ENCODE measurements at regions not wholly inside any gene's neighbourhood (a gene's known extent, or its start where the extent isn't known, plus 50 kb on each side); places are given as distances from the start of the nearest gene placed in this dataset.

DNA sequence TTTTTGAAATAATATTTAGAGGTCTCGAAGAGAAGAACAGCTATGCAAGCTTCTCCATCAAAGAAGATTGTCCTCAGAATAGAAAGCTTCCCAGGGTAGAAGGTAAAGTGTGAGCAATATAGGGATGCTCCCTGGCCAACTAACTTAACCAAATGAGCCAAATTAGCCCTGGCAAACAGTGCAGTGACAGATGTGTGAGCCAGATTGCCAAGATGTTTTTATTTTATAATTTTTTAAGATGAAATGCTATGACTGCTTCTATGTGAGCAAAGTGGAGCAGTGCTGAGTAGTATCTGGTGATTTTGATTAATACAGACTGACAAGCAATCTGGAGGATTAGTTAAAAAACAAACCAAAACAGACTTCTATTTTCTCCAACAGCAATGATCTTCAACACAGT is 202.1 kb downstream of the NOVA1 start:
- no peak for DNase-seq

- DNase-seq = peak; percentile 92
Observed at GRCh38 chr14:26394150-26394810, 203.6 kb downstream of the NOVA1 start.

- DNase-seq = no peak
Observed at GRCh38 chr14:26392498-26392897, 205.3 kb downstream of the NOVA1 start.

DNA sequence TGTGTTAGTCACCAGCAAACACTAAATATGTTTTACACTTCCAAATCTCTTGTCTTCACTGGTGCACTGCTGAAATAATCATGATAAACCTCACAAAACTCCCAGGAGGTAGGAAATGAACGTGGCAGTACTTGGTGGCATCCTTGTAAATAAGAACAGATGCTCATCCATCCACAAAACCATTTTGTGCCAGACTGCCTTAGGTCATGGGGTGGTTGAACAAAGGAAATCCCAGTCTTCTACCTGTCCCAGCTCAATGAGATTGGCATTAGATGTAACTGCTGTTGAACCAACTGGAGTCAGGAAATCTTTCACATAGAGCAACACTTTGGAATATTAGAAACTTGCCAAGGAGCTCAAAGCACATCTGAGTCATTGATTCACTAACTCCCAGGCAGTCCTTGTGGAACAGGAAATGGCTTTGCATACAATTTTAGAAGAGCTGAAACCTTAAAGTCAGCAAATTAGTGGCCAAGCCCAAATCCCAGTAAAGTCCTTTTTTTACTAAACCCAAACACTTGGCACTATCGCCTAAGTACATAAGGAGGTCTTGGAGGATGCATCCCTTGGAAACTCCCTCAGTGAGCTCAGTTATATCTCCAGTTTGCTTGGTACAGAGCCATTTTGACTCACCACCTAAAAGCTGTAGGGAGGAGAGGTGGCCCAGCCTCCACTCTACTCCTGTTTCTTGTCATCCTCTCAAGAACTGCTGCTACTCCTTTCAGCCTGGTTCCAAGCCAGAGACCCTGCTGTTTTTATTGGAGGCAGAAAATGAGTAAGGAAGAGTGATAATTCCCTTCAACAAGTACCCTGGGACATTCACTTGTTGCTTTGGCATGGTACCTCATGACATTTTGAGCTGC is 208.0 kb downstream of the NOVA1 start:
- no peak for DNase-seq

DNA sequence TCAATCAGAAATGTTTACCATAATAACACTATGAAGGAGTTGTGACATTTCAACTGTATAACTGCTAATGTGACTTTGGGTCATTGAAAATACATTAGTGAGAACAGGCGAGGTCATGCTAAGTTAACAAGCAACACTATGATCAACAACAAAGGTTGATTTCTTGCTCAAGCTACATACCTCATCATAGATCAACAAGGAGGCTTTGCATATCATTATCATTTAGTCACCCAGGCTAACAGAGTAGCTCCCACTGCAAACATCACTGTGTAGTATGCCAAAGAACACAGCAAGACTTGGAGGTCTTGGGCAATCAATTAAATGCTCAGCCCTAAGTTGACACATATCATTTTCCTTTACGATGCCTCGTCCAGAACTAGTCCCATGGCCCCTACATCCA is 212.5 kb downstream of the NOVA1 start:
- DNase-seq = no peak

GRCh38 chr14:26382901-26383685 is 214.7 kb downstream of the NOVA1 start:
- no peak for DNase-seq

DNA sequence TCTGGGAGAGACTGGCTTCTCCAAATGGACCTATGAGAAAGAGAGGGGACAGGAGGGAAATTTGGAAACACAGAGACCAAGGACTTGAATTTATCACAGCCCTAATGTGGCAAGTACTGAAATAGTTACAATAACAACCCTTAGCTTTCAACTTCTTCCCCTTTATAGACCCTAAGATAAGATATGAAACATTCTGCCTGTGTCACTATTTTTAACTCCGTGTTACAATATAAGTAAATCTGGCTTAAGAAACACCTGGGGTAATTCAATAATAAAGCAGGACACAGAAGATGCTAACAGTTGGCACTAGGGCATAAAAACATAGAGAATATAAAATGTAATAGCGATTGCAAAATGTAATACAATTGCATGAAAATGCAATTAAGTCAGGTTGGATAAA is 216.4 kb downstream of the NOVA1 start:
- no peak for DNase-seq

DNA sequence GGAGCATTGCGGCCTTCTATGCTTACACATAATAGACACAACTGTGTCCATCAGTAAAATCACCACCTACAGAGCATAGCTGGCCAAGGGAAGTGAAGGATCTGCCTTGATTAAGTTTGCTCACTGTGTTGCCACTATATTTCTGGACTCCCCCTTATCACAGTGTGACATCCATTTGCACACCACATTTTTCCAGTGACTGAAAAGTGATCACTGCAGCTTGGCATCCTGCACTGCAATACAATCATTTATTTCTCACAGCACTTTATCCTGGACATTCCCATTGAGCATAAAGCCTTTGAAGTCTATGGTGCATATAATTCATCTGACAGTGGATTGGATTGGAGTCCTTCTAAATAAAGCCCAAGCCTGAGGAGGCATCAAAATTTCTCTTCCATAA is 217.2 kb downstream of the NOVA1 start:
- no peak for DNase-seq

- DNase-seq = no peak
Observed at GRCh38 chr14:26379951-26380350, 217.9 kb downstream of the NOVA1 start.

DNA sequence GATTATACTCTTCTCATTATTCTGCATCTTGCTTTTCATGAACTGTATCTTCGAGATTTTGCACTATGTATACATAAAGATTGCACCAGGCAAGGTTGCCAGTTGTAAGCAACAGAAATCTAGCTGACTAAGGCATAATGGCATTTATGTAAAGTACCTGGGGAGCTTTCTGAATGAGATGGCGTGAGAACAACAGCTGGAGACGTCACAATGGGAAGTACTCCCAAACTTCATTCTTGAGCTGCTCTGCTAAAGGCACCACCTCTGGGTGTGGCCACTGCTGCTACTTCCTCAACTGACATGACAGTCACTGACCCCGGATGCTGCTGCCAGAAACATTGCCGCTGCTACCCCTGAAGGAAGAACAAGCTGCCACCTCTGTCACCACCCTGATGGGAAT is 220.7 kb downstream of the NOVA1 start:
- no peak for DNase-seq

DNA sequence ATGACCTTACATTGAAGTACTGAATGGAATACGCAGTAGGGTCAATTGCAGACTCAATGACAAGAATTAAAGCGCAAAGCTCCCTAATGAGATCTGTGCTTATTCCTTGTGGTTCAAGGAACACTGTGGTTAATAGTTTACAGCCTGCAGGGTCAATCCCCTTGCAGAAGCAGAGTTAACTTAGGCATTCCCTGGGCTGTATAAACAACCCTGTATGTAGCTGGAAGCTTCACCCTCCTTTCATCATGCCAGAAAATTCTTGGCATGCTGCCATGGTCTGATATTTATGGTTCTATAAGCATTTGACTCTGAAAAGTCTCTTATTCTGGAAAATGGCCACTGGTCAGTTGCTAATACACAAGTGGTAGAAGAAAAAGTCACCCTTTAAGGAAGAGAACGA is 227.7 kb downstream of the NOVA1 start:
- peak; percentile 36 for DNase-seq

DNA sequence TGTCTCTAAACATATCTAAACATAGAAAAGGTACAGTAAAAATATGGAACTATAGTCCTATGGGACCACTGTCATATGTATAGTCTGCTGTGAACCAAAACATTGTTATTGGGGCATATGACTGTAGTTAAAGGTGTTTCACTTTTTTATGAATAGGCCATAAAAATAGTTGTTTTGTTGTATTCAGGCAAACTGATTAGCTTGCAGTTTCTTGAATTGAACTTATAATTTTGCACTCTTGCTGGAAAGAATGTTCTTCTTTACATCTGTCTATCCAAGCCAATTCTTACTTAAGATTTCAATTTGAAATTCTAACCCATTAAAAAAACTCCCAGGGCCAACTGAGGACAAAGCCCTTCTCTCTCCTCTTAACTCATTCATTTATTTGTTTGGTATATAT is 234.1 kb downstream of the NOVA1 start:
- DNase-seq = no peak

DNA sequence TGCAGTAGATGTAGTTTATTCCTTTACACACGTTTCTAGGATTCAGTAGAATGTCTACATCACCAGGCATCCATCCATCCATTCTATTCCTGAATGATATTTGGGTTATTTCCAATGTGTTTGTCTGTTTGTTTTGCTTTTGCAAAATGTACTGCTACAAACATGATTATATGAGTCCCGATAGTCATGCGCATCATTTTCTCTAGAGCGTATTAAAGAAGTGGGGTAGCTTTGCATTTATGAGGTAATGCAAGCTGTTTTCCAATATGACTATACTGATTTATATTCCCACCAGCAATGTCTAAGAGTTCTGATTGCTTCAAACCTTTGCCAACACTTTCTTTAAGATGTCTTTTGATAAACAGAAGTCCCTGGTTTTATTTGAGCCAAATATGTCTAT is 253.2 kb downstream of the NOVA1 start:
- DNase-seq = no peak

DNA sequence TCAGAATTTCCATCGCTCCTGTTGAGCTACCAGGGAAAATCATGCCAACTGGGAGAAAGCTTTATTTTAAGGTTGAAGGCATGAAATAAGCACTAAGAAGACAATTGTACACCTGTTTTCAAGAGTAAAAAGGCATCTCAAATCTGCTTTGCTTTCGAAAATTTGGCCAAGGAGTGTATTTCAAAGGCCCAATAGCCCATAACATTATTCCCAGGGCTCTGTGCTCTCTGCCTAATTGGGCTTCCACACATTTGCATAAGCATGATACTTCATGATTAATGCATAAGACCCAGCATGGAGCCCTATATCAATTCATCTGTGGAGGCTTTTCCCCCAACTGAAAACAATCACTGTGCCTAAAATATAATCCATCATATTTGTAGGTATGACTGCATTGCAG is 258.5 kb downstream of the NOVA1 start:
- no peak for DNase-seq

- no peak for DNase-seq
Observed at GRCh38 chr14:26338231-26338630, 259.6 kb downstream of the NOVA1 start.

GRCh38 chr14:26334288-26334687 is 263.5 kb downstream of the NOVA1 start:
- DNase-seq = no peak

- DNase-seq = no peak
Observed at GRCh38 chr14:26332966-26333365, 264.9 kb downstream of the NOVA1 start.

DNA sequence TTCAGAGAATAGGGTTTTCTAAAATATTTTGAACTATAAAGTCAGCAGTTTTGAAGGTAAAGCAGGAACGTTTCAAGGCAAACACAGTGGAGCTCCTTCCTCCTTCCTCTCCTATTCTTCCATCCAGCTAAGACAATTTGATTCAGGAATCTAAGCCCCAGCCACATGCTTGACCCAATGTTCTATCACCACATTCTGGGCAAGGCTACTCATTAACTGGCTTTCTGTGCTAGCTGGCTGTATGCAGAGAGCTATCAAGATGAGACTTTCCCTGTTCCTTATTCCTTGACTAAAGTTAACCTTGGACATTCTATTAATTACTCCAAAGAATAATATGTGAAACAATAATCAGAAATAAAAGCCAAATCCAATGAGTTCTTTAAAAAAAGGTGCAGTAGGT is 266.9 kb downstream of the NOVA1 start:
- DNase-seq = no peak

- no peak for DNase-seq
Observed at GRCh38 chr14:26328791-26329190, 269.0 kb downstream of the NOVA1 start.

DNA sequence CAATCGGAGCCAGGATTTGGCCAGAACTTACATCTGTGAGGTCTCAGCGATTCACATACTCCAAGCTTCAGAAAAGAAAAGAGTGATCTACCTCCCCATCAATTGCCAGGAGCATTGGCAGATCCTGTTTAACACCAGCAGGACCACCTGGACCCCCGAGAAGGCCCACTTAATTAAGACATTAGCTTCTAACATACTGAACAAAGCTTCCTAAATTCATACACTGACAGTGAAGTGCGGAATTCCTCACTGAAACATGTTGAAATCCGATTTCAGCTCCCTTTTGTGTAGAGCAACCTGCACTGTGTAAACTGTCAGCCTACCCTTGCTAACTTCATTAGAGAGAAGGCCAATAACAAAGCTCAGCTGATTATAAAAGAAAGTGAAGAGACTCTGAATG is 274.0 kb downstream of the NOVA1 start:
- DNase-seq = peak; percentile 94

DNA sequence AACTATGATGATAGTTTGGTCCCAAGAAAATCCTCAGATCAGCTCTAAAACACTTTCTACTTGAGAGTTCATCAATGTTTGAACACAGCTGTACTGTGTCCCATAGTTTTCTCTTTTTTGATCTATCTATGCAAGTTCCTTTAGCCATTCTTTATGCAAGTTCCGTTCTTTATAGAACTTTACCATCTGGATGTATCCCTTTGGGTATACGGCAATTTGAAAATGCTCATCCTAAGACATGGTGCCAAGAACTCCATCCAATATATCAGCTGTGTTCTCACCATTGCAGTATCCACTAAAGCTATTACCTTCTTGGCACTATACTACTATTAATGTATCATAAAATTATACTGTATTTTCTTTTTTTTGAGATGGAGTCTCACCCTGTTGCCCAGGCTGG is 276.9 kb downstream of the NOVA1 start:
- DNase-seq = no peak

DNA sequence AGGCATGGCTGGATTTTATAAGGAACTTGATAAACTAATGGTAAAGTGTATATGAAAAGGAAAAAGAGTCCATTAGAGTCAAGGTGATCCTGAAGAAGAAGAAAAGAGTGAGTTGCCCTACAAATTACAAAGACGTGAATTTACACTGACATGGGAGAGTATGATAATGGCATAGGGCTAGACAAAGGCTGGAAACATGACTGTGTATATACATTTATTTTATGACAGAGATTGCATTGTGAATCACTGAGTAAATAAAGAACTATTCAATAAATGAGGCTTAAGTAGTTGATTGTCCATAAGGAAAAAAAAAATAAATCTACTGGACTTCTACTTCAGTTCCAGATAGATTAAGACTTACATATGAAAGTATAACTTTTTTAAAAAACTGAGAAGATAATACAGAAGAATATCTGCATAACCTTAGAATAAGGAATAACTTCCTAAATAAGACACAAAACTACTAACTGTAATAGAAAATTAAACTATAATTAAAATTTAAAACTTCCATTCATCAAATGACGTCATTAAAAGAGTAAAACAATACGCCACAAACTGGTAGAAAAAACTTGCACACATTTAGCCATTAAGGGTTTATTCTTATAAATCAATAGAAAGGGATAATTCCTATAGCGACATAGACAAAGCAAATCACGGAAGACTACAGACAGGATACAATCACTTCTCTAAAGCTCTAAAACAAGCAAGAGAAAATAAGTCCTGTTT is 278.5 kb downstream of the NOVA1 start:
- no peak for DNase-seq

DNA sequence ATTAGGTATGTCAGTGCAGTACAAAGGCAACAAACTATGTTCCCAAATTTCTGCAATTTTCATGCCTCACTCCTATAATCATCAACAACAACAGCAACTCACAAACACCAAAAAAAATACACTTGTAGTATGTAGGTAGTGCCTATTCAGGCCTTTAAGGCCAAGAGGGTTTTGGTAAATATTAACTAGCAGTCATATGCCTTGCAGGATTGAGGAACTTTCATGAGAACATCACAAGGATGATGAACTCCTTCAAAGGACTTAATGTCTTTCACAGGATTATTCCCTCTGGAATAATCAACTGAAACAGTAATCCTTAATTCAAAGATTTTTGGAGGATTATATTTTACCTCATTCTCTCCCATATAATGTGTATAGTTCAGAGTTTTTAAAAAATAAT is 293.8 kb downstream of the NOVA1 start:
- DNase-seq = no peak
